SHP77 treated with DMSO at 0.1 percent for 48 hours (cell line): ENCODE measurements at regions not wholly inside any gene's neighbourhood (a gene's known extent, or its start where the extent isn't known, plus 50 kb on each side); places are given as distances from the start of the nearest gene placed in this dataset.

Experiments used
- DNase-seq: peaks from one replicate; lab custom pipeline; 2025; lab: John Stamatoyannopoulos, UW

GRCh38 chr3:80492162-80492561, 724.4 kb upstream of the ROBO1 start:
- DNase-seq = no peak

GRCh38 chr3:80472961-80473360, 705.2 kb upstream of the ROBO1 start:
- DNase-seq = no peak

- no peak for DNase-seq
Observed at GRCh38 chr3:80472459-80472858, 704.7 kb upstream of the ROBO1 start.

GRCh38 chr3:80470433-80470832, 702.6 kb upstream of the ROBO1 start:
- DNase-seq = no peak

- no peak for DNase-seq
Observed at GRCh38 chr3:80465746-80466145, 697.9 kb upstream of the ROBO1 start.

- no peak for DNase-seq
Observed at GRCh38 chr3:80451393-80451792, 683.6 kb upstream of the ROBO1 start.

GRCh38 chr3:80445641-80446040, 677.8 kb upstream of the ROBO1 start:
- DNase-seq = no peak

GRCh38 chr3:80445053-80445452, 677.3 kb upstream of the ROBO1 start:
- DNase-seq = no peak

GRCh38 chr3:80439490-80439889, 671.7 kb upstream of the ROBO1 start:
- peak; percentile 87 for DNase-seq

- DNase-seq = no peak
Observed at GRCh38 chr3:80434366-80434765, 666.6 kb upstream of the ROBO1 start.

- no peak for DNase-seq
Observed at GRCh38 chr3:80424951-80425350, 657.2 kb upstream of the ROBO1 start.

- no peak for DNase-seq
Observed at GRCh38 chr3:80408030-80408721, 640.4 kb upstream of the ROBO1 start.

GRCh38 chr3:80405618-80406017, 637.8 kb upstream of the ROBO1 start:
- DNase-seq = no peak

- no peak for DNase-seq
Observed at GRCh38 chr3:80395023-80395422, 627.2 kb upstream of the ROBO1 start.

- no peak for DNase-seq
Observed at GRCh38 chr3:80391573-80391972, 623.8 kb upstream of the ROBO1 start.

- DNase-seq = no peak
Observed at GRCh38 chr3:80384811-80385210, 617.0 kb upstream of the ROBO1 start.

GRCh38 chr3:80374423-80374822, 606.6 kb upstream of the ROBO1 start:
- DNase-seq = no peak

GRCh38 chr3:80368616-80369015, 600.8 kb upstream of the ROBO1 start:
- DNase-seq = no peak

- no peak for DNase-seq
Observed at GRCh38 chr3:80366808-80367548, 599.2 kb upstream of the ROBO1 start.

GRCh38 chr3:80357761-80358160, 590.0 kb upstream of the ROBO1 start:
- no peak for DNase-seq

- no peak for DNase-seq
Observed at GRCh38 chr3:80355144-80355543, 587.3 kb upstream of the ROBO1 start.

GRCh38 chr3:80351201-80351600, 583.4 kb upstream of the ROBO1 start:
- no peak for DNase-seq

GRCh38 chr3:80350771-80351170, 583.0 kb upstream of the ROBO1 start:
- DNase-seq = no peak

GRCh38 chr3:80338366-80338765, 570.6 kb upstream of the ROBO1 start:
- DNase-seq = no peak
